GM13976 (cell line): ENCODE measurements at regions not wholly inside any gene's neighbourhood (a gene's known extent, or its start where the extent isn't known, plus 50 kb on each side); places are given as distances from the start of the nearest gene placed in this dataset.

Experiments used
- DNase-seq: peaks from one replicate; pipeline ENCODE4 v3.0.0; 2012; ENCODE audit warnings: low spot score
- in situ Hi-C: fragments of 300-500 bp; cut with MboI; formaldehyde crosslinking; loops from one replicate; pipeline ENCODE4 v1.12.0; 2022; ENCODE audit warnings: low sequenced_read_pairs, mixed read lengths, inconsistent platforms; ENCODE audit not compliant: unreplicated experiment
- TF ChIP-seq, protein P1 (sequence below): IDR thresholded peaks from 2 replicates; pipeline ENCODE4 v1.5.1; 2012; ENCODE audit warnings: borderline replicate concordance, mild to moderate bottlenecking; ENCODE audit not compliant: insufficient read depth; ENCODE audit errors: extremely low read depth, missing control alignments, control extremely low read depth

DNA sequence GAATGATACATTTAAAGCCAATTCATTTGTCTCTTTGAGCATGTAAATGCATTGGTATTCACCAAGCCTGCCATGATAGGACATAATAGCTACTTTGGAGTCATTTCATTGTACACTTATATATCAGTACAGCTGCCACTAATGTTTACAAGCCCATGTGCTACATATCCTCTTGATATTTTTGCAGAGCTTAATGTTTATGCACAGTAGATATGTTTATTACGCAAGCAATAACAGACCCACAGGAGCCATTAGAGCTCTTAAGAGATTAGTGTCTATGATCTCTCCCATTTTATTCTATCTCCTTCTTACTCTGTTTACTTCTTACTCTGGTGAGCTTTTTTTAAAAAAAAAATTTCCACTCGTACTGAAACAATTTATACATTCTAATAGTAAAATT, 1132.1 kb upstream of the ZEB2 start:
- no peak for DNase-seq
- in situ Hi-C loops: no loop called here
- TF ChIP-seq, protein P1, sequence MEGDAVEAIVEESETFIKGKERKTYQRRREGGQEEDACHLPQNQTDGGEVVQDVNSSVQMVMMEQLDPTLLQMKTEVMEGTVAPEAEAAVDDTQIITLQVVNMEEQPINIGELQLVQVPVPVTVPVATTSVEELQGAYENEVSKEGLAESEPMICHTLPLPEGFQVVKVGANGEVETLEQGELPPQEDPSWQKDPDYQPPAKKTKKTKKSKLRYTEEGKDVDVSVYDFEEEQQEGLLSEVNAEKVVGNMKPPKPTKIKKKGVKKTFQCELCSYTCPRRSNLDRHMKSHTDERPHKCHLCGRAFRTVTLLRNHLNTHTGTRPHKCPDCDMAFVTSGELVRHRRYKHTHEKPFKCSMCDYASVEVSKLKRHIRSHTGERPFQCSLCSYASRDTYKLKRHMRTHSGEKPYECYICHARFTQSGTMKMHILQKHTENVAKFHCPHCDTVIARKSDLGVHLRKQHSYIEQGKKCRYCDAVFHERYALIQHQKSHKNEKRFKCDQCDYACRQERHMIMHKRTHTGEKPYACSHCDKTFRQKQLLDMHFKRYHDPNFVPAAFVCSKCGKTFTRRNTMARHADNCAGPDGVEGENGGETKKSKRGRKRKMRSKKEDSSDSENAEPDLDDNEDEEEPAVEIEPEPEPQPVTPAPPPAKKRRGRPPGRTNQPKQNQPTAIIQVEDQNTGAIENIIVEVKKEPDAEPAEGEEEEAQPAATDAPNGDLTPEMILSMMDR: no peak

DNA sequence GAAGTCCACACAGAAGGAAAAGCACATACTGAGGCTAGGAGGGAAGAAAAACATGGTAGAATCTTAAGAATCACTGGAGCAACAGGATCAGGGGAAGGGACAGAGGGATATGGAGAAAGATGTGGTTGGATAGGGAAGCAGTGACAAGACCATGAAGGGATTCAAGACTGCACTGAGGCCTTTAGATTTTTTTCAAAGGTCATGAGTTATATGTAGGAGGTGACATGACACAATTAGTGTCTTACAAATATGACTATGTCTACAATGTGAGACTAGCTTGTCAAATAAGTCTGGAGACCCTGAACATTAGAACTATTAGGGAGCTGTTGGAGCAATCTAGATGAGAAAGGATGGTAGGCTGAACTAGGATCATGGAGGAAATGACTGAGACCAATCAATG, 1130.3 kb upstream of the ZEB2 start:
- no peak for DNase-seq
- in situ Hi-C loops: no loop called here
- TF ChIP-seq, protein P1: no peak

DNA sequence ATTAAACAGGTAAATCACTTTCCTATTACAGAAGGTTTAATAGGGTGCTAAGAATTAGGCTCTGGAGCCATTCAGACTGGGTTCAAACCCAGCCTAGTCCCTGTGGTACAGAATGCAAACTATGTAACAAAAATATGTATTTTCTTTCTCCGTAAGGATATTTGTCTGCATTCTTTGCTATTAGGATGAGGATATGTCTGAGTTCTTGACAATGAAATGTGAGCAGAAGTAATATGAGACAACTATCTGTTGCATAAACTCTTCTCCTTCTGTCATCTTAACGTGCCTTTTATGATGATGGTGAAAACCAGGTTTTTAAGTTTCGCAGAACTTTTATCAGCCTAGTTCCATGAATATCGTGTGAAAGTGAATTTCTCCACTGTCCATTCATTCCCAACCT, 1129.1 kb upstream of the ZEB2 start:
- DNase-seq: no peak
- in situ Hi-C loops: no loop called here

DNA sequence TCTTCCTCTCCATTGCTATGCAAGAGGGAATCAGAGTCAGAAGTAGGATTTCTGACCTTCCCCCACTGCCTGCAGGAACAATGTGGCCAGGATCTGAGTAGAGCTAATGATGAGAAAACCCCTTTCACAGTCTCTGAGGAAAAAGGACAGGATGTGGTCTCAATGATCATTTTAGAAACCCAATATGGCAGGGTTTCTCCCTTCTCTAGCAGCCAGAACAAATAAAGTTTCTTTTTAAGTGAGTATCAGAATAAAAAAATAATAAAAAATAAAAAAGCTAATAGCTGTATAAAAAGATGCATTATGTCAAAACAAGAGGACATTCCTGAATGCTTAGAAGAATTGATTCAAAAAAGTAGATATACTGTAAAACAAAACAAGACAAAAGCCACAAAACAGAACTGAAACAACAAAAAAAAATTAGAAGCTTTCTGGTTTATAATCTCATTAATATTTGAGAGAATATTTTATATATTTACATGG, 1124.9 kb upstream of the ZEB2 start:
- TF ChIP-seq, protein P1: no peak
- in situ Hi-C loops: no loop called here
- peak; percentile 26 for DNase-seq

More for the DNA sequence above, 1129.1 kb upstream of the ZEB2 start:
- TF ChIP-seq, protein P1: no peak

DNA sequence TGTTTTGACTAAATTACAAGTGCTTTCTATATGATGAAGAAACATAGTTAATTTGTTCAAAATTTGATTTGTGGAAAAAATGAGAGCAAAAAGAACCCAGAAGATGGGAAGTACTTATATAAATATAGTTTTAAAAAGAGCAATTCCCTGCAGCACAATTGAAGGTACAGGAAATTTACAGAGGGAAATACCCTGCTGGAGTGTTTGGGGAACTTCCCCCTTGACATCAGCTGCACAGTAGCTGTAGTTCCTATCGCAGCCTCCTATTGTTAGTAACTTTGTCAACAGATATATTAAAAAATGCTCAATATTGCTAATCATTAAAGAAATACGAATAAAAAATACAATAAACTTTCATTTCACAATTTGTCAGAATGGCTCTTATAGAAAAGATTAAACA, 1118.8 kb upstream of the ZEB2 start:
- DNase-seq: peak; percentile 5
- in situ Hi-C loops: no loop called here
- TF ChIP-seq, protein P1: no peak

DNA sequence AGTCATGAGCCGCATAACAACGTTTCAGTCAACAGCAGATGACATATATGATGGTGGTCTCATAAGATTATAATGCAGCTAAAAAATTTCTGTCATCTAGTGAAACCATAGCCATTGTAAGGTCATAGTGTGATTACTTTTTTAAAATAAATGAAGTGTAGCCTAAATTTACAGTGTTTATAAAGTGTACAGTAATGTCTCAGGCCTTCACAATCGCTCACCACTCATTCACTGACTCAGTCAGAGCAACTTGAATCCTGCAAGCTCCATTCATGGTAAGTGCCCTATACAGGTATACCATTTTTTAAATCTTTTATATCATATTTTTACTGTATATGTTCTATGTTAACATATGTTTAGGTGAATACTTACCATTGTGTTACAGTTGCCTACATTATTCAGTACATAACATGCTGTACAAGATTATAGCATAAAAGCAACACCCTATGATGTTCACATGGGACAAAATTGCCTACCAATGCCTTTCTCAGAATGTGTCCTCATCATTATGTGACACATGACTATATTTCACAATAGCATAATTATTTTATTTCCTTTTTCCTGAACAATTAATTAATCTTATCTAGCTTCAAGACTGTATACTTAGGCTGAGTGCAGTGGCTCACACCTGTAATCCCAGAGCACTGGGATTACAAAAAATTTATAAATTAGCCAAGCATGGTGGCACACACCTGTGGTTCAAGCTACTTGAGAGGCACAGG, 1115.9 kb upstream of the ZEB2 start:
- in situ Hi-C loops: no loop called here
- DNase-seq: no peak
- TF ChIP-seq, protein P1: no peak
